M059J (cell line): ENCODE measurements at regions not wholly inside any gene's neighbourhood (a gene's known extent, or its start where the extent isn't known, plus 50 kb on each side); places are given as distances from the start of the nearest gene placed in this dataset.

Source experiments
- DNase-seq: peaks from one replicate; pipeline ENCODE4 v3.0.0-alpha.2; 2012; ENCODE audit warnings: low read depth

GRCh38 chr4:54152846-54153600, 53.1 kb downstream of the GSX2 start:
- peak; percentile 84 for DNase-seq

GRCh38 chr4:54155936-54156335, 56.0 kb downstream of the GSX2 start:
- DNase-seq, result no peak

- DNase-seq, result no peak
These were observed 57.6 kb downstream of the GSX2 start for GRCh38 chr4:54157606-54158005.

- DNase-seq, result no peak
These were observed 59.6 kb downstream of the GSX2 start for GRCh38 chr4:54159543-54159942.

GRCh38 chr4:54165011-54165410, 64.1 kb upstream of the PDGFRA start:
- peak; percentile 56 for DNase-seq

- DNase-seq, result peak; percentile 92
These were observed 63.7 kb upstream of the PDGFRA start for GRCh38 chr4:54165438-54165837.

GRCh38 chr4:54167508-54167907, 61.6 kb upstream of the PDGFRA start:
- no peak for DNase-seq

- DNase-seq, result peak; percentile 58
These were observed 59.9 kb upstream of the PDGFRA start for GRCh38 chr4:54169176-54169575.

- no peak for DNase-seq
These were observed 56.9 kb upstream of the PDGFRA start for GRCh38 chr4:54172156-54172555.

- DNase-seq, result peak; percentile 72
These were observed 55.7 kb upstream of the PDGFRA start for GRCh38 chr4:54173281-54173912.

GRCh38 chr4:54176202-54176601, 52.9 kb upstream of the PDGFRA start:
- no peak for DNase-seq
